Heart right ventricle (tissue), 16 donors: ENCODE measurements at regions not wholly inside any gene's neighbourhood (a gene's known extent, or its start where the extent isn't known, plus 50 kb on each side); places are given as distances from the start of the nearest gene placed in this dataset.

ENCODE experiments used
- ATAC-seq, 8 donors: fragments of 200-7000 bp; cut with Tn5 transposase; one replicate each; pipeline ENCODE4 v1.9.1; 2020; ENCODE audit warnings: mild to moderate bottlenecking in 8 of 8, moderate library complexity in 8 of 8, moderate number of reproducible peaks in 1 of 8
- DNase-seq, 2 donors: peaks; one replicate each; pipeline ENCODE4 v3.0.0-alpha.2; 2020
- H3K27ac ChIP-seq, 10 donors: fragments of 200-600 bp; sonication (generic) in 2 of 10; one replicate each; pipeline versions ENCODE4 v1.5.0 to v1.8.0; 2020 to 2022; ENCODE audit warnings: mild to moderate bottlenecking in 3 of 10
- H3K27me3 ChIP-seq, 7 donors: fragments of 200-600 bp; one replicate each; pipeline ENCODE4 v1.8.0; 2021 to 2022; ENCODE audit warnings: mild to moderate bottlenecking in 2 of 7
- H3K36me3 ChIP-seq, 9 donors: fragments of 200-600 bp; sonication (generic) in 1 of 9; one replicate each; pipeline versions ENCODE4 v1.5.0 to v1.8.0; 2020 to 2022; ENCODE audit warnings: mild to moderate bottlenecking in 2 of 9
- H3K4me1 ChIP-seq, 9 donors: fragments of 200-600 bp; sonication (generic) in 1 of 9; one replicate each; pipeline versions ENCODE4 v1.5.0 to v1.8.0; 2020 to 2022; ENCODE audit warnings: mild to moderate bottlenecking in 4 of 9
- H3K4me3 ChIP-seq, 10 donors: fragments of 200-600 bp; sonication (generic) in 2 of 10; one replicate each; pipeline versions ENCODE4 v1.5.0 to v1.8.0; 2020 to 2022; ENCODE audit warnings: mild to moderate bottlenecking in 7 of 10, moderate library complexity in 2 of 10
- H3K9me3 ChIP-seq, 11 donors: fragments of 200-600 bp in 10 of 11; sonication (generic) in 2 of 11; one replicate each; pipeline versions ENCODE4 v1.5.0 to v1.8.0; 2013 to 2022; ENCODE audit warnings: mild to moderate bottlenecking in 2 of 11, control low read depth in 1 of 11, moderate library complexity in 1 of 11
- WGBS, 2 donors: extraction: QIAGEN DNeasy Blood & Tissue Kit; methylation state at CpG; one replicate each; pipeline ENCODE4 v1.1.7; 2013; ENCODE audit warnings: inconsistent platforms in 1 of 2; 5-methylcytosine and 5-hydroxymethylcytosine counted together
- intact Hi-C, 10 donors: fragments of 100-400 bp; cut with DNase I; formaldehyde crosslinking; loops; one replicate each; pipeline versions ENCODE4 v1.11.1 to v1.14.2; 2022
- TF ChIP-seq, protein P1 (sequence below), 9 donors: fragments of 200-600 bp; sonication (generic) in 2 of 9; IDR thresholded peaks; one replicate each; pipeline versions ENCODE4 v1.5.0 to v1.8.0; 2021 to 2022; ENCODE audit warnings: antibody characterized with exemption in 9 of 9, mild to moderate bottlenecking in 5 of 9, moderate library complexity in 1 of 9
- donor health status: Arrhythmogenic right ventricular cardiomyopathy.
- donor health status: ischemic (EF 13 %, LVEDD 7.1; RV severe dilation, severe dysfunction).
- donor health status: healthy with polysubstance abuse.
- donor health status: DM: no; HTN: yes; CAD: no.
- donor health status: DM: no; HTN: no; CAD: no.
- donor health status: ischemic (EF 25% LVEDD 6.9; RV normal size, moderate dysfunction).
- donor health status: ischemic (EF 25% LVEDD 5.7; RV mildly dilated, moderate dysfunction).
- donor health status: healthy.
- donor health status: DM: yes; HTN: yes; CAD: no.
- donor health status: Ischemic cardiomyopathy.
- donor health status: ischemic (EF 35%, LVEDD 5.7; RV mildly dilated, moderate dysfunction).
- donor health status: nonischemic (EF 11% LVEDD 7.7; RV severe dilation, severe dysfunction).
- donor health status: DM: yes; HTN: yes; CAD: no.
- donor health status: PGD.
- donor health status: ischemic (EF 29% LVEDD 5.4; RV normal size, mild dysfunction).
- donor health status: nonischemic (EF 23%, LVEDD 6.1; RV moderate dilation, normal function).

GRCh38 chr2:12867631-12868287 is 151.0 kb downstream of the TRIB2 start:
- no peak overlapping the region for H3K27ac ChIP-seq
- 94 to 96% methylated on average over 5 of the region's 5 CpGs for WGBS, 2 donors
- ATAC-seq (no peak), DNase-seq (no peak)
- no peaks in the 10 kb centered on the region for H3K4me1 ChIP-seq
- TF ChIP-seq, protein P1, sequence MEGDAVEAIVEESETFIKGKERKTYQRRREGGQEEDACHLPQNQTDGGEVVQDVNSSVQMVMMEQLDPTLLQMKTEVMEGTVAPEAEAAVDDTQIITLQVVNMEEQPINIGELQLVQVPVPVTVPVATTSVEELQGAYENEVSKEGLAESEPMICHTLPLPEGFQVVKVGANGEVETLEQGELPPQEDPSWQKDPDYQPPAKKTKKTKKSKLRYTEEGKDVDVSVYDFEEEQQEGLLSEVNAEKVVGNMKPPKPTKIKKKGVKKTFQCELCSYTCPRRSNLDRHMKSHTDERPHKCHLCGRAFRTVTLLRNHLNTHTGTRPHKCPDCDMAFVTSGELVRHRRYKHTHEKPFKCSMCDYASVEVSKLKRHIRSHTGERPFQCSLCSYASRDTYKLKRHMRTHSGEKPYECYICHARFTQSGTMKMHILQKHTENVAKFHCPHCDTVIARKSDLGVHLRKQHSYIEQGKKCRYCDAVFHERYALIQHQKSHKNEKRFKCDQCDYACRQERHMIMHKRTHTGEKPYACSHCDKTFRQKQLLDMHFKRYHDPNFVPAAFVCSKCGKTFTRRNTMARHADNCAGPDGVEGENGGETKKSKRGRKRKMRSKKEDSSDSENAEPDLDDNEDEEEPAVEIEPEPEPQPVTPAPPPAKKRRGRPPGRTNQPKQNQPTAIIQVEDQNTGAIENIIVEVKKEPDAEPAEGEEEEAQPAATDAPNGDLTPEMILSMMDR (IDR thresholded peaks at IDR 0.05), result no peak
- H3K36me3 ChIP-seq, result no peaks in the 10 kb centered on the region
- intact Hi-C loops, result no loop called here
- H3K9me3 ChIP-seq, result peaks cover 0 to 23% (median 9%) of the 10 kb centered on the region in 11 donors
- H3K27me3 ChIP-seq, result no peaks in the 10 kb centered on the region
- no peak overlapping the region for H3K4me3 ChIP-seq

- no peaks in the 10 kb centered on the region for H3K4me1 ChIP-seq
- no peaks in the 10 kb centered on the region for H3K36me3 ChIP-seq
- DNase-seq (no peak), ATAC-seq (peak in 2 of 8 donors; percentile 50 to 67)
- H3K27ac ChIP-seq, result no peak overlapping the region
- intact Hi-C loops, result no loop called here
- no peak overlapping the region for H3K4me3 ChIP-seq
- no peaks in the 10 kb centered on the region for H3K9me3 ChIP-seq
- H3K27me3 ChIP-seq, result no peaks in the 10 kb centered on the region
- 64 to 74% methylated on average over 1 of the region's 1 CpG for WGBS, 2 donors
- TF ChIP-seq, protein P1 (IDR thresholded peaks at IDR 0.05), result no peak
Measured at GRCh38 chr2:12870692-12871091, 154.0 kb downstream of the TRIB2 start.

DNA sequence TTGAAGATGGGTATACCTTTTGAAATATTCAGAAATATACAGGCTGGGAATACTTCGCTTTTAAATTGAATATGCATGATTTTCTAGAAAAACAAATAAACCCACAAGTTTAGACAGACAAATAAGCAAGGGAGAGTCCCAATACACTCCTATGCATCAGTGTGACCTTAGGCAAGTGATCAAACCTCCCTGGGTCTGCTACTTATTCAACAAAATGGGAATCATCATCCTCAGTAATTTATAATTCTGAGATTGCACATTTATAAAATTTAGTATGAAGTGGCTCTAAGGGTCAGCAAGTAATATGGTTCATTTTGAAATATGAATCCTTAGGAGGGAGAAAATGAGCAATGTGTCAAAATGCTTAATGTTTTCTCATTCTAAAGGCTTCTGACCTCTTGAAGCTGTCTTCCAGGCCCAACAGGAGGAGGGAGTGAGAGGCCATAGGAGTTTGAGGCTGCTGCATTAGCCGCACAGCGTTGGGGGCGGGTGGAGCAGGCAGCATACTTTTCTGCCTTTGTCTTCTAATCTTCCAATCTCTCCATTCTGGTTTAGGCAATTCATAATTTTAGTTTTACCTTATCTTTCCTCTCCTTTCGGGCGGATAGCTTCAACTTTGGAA is 155.1 kb downstream of the TRIB2 start:
- Histone ChIP-seq H3K4me3 (no peak overlapping the region), H3K27ac (no peak overlapping the region), H3K27me3 (no peaks in the 10 kb centered on the region), H3K4me1 (no peaks in the 10 kb centered on the region), H3K9me3 (no peaks in the 10 kb centered on the region), H3K36me3 (no peaks in the 10 kb centered on the region)
- TF ChIP-seq, protein P1 (IDR thresholded peaks at IDR 0.05), result no peak
- intact Hi-C loops, result no loop called here
- 94% methylated on average over 6 of the region's 6 CpGs for WGBS, 2 donors
- no peak for DNase-seq
- no peak for ATAC-seq

DNA sequence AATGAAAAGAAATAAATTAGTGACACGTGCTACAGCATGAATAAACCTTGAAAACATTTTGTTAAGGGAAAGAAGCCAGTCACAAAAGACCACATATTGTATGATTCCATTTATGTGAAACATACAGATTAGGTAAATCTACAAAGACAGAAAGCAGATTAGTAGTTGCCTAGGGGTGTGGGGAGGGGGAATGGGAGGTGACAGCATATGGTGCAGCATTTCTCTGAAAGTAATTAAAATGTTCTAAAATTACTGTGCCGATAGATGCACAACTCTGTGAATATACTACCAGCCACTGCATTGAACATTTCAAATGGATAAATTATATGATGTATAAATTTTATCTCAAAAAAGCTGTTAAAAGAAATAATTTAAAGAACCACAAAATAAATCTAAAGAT is 161.0 kb downstream of the TRIB2 start:
- no peaks in the 10 kb centered on the region for H3K4me1 ChIP-seq
- no peak overlapping the region for H3K27ac ChIP-seq
- H3K36me3 ChIP-seq, result no peaks in the 10 kb centered on the region
- no peaks in the 10 kb centered on the region for H3K9me3 ChIP-seq
- ATAC-seq (no peak), DNase-seq (no peak)
- intact Hi-C loops, result no loop called here
- H3K27me3 ChIP-seq, result no peaks in the 10 kb centered on the region
- TF ChIP-seq, protein P1 (IDR thresholded peaks at IDR 0.05), result no peak
- no peak overlapping the region for H3K4me3 ChIP-seq
- WGBS, 2 donors, result 92 to 95% methylated on average over 2 of the region's 2 CpGs
